GM19238 (cell line): ENCODE measurements at regions not wholly inside any gene's neighbourhood (a gene's known extent, or its start where the extent isn't known, plus 50 kb on each side); places are given as distances from the start of the nearest gene placed in this dataset.

ENCODE experiments used
- DNase-seq: peaks from one replicate; pipeline ENCODE4 v3.0.0; 2011; ENCODE audit warnings: low spot score; ENCODE audit not compliant: insufficient read length

GRCh38 chr15:35768949-35769348 lies 223.0 kb upstream of the DPH6 start:
- DNase-seq, result no peak

- DNase-seq, result no peak
These were observed 223.7 kb upstream of the DPH6 start for GRCh38 chr15:35769656-35770055.

- DNase-seq, result no peak
These were observed 225.9 kb upstream of the DPH6 start for GRCh38 chr15:35771746-35772442.

- no peak for DNase-seq
These were observed 228.7 kb upstream of the DPH6 start for GRCh38 chr15:35774653-35775052.

GRCh38 chr15:35775471-35775870 lies 229.5 kb upstream of the DPH6 start:
- no peak for DNase-seq

- DNase-seq, result no peak
These were observed 231.1 kb upstream of the DPH6 start for GRCh38 chr15:35777061-35777460.

- no peak for DNase-seq
These were observed 237.2 kb upstream of the DPH6 start for GRCh38 chr15:35783203-35783602.

- DNase-seq, result no peak
These were observed 238.8 kb upstream of the DPH6 start for GRCh38 chr15:35784745-35785144.

- DNase-seq, result no peak
These were observed 264.0 kb upstream of the DPH6 start for GRCh38 chr15:35810007-35810406.

GRCh38 chr15:35813573-35813972 lies 267.6 kb upstream of the DPH6 start:
- no peak for DNase-seq

GRCh38 chr15:35818846-35819245 lies 272.9 kb upstream of the DPH6 start:
- no peak for DNase-seq

GRCh38 chr15:35822153-35822552 lies 276.2 kb upstream of the DPH6 start:
- DNase-seq, result no peak

- DNase-seq, result no peak
These were observed 281.2 kb upstream of the DPH6 start for GRCh38 chr15:35827141-35827540.

- DNase-seq, result no peak
These were observed 281.9 kb upstream of the DPH6 start for GRCh38 chr15:35827911-35828310.

GRCh38 chr15:35833581-35833980 lies 287.6 kb upstream of the DPH6 start:
- DNase-seq, result no peak

- DNase-seq, result no peak
These were observed 288.4 kb upstream of the DPH6 start for GRCh38 chr15:35834216-35834830.

- DNase-seq, result no peak
These were observed 288.9 kb upstream of the DPH6 start for GRCh38 chr15:35834866-35835265.

- DNase-seq, result no peak
These were observed 292.6 kb upstream of the DPH6 start for GRCh38 chr15:35838424-35839111.

- no peak for DNase-seq
These were observed 296.7 kb upstream of the DPH6 start for GRCh38 chr15:35842631-35843030.

GRCh38 chr15:35843498-35843897 lies 297.5 kb upstream of the DPH6 start:
- DNase-seq, result no peak

GRCh38 chr15:35850284-35850683 lies 304.3 kb upstream of the DPH6 start:
- no peak for DNase-seq

- no peak for DNase-seq
These were observed 305.5 kb upstream of the DPH6 start for GRCh38 chr15:35851491-35851890.
